HG02571 (cell line): ENCODE measurements at regions not wholly inside any gene's neighbourhood (a gene's known extent, or its start where the extent isn't known, plus 50 kb on each side); places are given as distances from the start of the nearest gene placed in this dataset.
"Not testable (repeated sequence)": the region's sequence is repeated elsewhere in the genome, so short reads cannot be mapped to it uniquely, and the experiment has no call there.

Experiments used
- ATAC-seq: cut with Tn5 transposase; IDR thresholded peaks from one replicate; pipeline ENCODE4 v1.9.1; 2021; ENCODE audit warnings: mild to moderate bottlenecking, moderate library complexity; ENCODE audit not compliant: unreplicated experiment

GRCh38 chr2:122571471-122571870 lies 816.0 kb downstream of the TSN start:
- not testable (repeated sequence) for ATAC-seq

GRCh38 chr2:122575076-122575475 lies 819.6 kb downstream of the TSN start:
- ATAC-seq: no peak

DNA sequence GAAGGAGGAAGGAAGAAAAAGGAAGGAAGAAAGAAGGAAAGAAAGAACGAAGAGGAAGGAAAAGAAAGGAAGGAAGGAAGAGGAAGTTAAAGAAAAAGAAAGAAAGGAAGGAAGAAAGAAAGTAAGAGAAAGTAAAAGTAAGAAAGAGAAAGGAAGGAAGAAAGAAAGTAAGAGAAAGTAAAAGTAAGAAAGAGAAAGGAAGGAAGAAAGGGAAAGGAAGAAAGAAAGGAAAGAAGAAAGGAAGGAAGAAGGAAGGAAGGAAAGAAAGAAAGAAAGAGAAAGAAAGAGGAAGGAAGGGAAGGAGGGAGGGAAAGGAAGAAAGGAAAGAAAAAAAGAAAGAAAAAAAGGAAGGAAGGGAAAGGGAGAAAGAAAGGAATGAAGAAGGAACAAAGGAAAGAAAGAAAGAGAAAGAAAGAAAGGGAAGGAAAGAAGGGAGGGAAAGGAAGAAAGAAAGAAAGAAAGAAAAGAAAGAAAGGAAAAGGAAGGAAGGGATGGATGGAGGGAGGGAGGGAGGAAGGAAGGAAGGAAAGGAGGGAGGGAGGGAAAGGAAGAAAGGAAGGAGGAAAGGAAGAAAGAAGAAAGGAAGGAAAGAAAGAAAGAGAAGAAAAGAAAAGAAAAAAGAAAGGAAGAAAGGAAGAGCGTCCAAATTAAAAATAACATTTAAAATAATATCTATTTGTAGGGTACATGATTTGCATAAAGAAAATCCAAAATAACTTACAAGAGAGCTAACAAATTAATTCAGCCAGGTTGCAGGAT lies 827.9 kb downstream of the TSN start:
- ATAC-seq: no peak

DNA sequence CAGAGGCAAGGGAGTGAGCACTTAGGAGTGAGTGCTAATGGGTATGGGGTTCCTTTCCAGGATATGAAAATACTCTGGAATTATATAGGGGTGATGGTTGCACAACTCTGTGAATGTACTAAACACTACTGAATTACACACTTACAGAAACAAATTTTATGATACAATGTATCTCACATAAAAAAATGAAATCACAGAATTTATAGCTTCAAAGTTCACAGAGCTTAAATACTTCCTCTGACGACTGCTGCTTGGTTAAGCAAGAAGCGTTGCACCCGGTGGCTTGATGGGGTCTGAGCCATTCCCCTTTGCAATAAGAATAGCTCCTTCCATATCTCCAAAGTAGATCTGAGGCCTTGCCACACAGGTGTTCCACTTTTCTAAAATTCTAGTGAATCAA lies 835.1 kb downstream of the TSN start:
- ATAC-seq: no peak

- no peak for ATAC-seq
Observed at GRCh38 chr2:122595065-122595464, 839.6 kb downstream of the TSN start.

GRCh38 chr2:122596598-122596997 lies 841.1 kb downstream of the TSN start:
- ATAC-seq: no peak

DNA sequence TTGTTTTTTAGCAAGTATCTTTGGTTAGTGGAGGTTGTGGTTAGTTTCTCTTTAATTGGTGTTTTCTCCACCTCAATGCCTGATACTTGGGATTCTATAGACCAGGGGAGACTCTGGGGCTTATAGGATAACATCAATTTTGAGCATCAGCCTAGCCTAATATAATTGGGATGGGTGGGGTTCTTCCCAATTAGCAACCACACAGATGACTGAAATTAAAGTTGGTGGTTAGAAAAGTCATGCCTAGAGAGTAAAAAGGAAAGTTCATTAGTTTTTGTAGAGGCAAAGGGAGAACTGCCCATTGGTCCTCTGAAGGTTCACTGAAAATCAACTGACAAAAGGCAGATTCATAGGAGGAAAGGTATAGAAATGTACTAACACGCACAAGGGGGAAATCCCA lies 843.3 kb downstream of the TSN start:
- ATAC-seq: no peak

DNA sequence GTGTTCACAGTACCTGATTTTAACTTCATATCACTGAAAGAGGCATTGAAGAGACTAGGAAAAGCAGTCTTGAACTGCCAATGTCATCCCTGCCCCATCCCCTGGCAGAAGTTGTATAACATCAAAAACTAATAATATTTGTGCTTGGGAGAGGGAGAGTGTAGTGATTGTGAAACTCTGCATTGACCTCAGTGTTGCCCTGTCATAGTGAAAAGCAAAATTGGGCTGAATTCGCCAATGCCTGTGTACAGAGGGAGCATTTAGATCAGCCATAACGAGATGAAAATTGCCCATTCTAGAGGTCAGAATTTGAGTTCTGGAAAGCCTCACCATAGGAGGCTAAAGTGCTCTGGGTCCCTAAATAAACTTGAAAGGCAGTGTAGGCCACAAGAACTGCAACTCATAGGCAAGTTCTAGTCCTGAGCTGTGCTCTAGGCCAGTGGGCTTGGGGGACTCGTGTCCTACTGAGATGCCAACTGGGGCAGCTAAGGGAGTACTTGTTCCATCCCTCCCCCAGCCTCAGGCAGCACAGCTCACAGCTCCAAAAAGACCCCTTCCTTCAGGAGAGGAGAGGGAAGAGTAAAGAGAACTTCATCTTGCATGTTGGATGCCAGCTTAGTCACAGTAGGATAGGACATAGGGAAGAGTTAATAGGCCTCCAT lies 855.6 kb downstream of the TSN start:
- no peak for ATAC-seq

DNA sequence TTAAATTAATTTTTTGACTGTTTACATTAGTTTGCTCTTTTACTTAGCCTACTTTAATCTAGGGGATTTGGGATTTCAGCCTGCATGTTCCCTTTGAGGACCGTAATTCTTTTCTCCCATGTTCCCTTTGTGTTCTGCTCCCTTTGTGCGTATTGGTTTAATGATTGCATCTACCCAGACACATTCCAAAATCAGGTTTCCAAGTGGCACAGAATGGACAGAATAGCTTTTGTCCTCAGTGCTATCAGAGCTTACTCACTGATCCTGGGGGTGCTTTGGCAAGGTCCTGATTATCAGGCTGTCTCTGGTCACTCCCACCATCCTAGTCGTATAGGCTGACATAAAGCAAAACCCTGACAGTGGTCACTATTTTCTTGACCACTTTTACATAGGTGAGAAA lies 867.5 kb downstream of the TSN start:
- no peak for ATAC-seq

DNA sequence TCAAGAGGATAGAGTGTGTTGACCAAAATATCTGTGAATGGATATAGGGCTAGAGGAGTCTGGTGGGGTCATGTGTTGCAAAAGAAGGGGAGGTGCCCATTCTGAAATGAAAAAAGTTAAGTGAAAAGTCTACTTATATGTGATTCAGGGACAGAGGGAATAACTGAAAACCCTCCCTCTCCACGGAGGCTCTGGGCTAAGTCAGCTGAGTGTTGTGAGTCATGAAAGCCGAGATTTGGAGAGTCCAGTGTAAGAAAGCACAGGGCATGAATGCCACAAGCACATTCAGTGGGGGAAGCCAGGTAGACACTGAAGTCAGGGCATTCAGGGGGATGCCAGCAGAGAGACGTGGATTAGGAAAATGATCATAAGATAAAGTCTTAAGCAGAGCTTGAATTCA lies 871.9 kb downstream of the TSN start:
- no peak for ATAC-seq

GRCh38 chr2:122634256-122634655 lies 878.8 kb downstream of the TSN start:
- no peak for ATAC-seq

GRCh38 chr2:122634920-122635319 lies 879.5 kb downstream of the TSN start:
- no peak for ATAC-seq

DNA sequence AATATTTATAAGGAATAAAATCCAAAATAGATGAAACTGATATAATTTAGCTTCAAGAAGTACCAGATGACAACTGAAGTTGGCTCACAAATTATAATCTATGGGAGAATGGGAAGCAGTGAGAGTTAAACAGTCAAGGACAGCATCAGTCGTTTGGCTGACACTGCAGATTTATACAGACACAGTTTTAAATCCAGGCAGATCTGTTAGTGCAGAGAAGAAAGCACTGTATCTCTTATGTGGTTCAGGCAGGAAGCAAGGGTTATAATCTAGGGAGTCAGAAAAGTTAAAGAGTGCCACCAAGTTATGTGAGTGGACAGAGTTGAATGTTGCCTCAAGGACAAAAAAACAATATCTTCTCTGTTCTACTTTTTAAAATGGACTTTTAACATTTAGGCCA lies 880.2 kb downstream of the TSN start:
- no peak for ATAC-seq

DNA sequence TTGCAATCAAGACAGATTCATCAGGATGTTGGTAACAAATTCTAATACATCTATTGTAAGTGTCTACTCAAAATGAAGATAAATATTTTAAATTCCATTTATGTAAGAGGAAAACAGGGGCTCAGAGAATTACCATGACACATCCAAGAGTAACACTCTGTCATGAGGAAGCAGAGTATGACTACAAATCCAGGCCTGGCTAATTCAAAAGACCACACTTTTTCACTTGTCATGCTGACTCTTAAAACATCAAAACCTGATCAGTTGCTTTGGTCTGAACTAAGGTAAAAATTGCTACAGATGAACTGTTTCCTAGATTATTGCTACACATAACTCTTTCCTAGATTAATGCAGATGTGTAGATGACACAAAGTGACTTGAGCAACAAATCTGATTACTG lies 880.6 kb downstream of the TSN start:
- no peak for ATAC-seq

DNA sequence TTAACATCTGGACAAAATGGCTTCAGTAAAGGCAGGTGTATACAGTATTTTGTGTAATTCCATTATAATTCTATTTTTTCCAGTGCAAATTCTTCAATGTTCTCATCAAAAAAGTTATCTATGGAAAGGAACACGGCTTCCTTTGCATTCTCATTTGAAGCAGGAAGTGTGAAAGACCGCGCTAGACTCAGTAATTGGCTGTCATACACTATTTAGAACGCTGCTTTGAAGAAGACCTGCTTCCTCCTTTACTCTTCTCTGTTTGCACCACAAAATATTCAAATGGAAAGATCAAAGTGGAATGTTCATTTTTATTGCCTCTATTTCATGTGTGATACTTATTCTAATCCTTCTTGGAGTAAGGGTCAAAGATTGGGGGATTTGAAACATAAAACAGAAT lies 883.7 kb downstream of the TSN start:
- no peak for ATAC-seq

GRCh38 chr2:122639711-122640110 lies 884.3 kb downstream of the TSN start:
- ATAC-seq: no peak

GRCh38 chr2:122643725-122644329 lies 888.4 kb downstream of the TSN start:
- no peak for ATAC-seq

DNA sequence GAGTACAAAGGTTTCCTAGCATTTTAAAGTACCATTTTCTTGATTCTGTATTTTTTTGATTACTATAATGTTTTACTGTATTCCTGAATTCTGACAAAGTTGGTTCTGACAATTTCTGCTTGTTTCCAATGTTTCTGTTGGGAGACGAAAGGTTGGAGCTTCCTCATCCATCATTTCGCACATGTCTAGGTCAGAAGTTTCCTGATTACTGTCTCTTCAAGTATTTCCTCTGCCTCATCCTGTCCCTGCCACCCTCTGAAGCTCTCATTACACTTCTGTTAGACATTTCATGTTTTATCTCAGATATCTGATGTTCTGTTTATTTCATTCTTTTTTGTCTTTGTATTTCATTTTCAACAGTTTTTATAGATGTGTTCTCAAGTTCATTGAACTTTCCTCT lies 895.8 kb downstream of the TSN start:
- no peak for ATAC-seq

- no peak for ATAC-seq
Observed at GRCh38 chr2:122651780-122652179, 896.3 kb downstream of the TSN start.

GRCh38 chr2:122652670-122653069 lies 897.2 kb downstream of the TSN start:
- no peak for ATAC-seq

DNA sequence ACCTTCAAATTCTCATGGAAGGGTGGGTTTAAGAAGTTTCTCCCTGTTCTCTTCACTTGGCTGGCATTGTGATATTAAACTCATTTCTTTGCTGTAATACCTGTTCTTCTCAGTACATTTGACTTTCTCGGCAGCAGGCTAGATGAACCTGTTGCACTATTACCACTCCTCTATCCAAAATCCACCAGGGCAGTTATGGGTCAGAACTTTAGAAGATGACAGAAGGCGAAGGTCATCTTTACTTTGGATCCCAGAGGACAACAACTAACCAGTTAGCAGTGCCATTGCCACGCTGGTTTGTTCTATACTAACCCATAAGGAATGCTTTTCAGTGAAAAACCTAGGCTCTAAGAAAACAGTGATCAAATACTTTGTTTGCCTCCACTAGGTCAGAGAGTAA lies 901.0 kb downstream of the TSN start:
- no peak for ATAC-seq
